Esophagus squamous epithelium (tissue), 5 donors: ENCODE measurements at regions not wholly inside any gene's neighbourhood (a gene's known extent, or its start where the extent isn't known, plus 50 kb on each side); places are given as distances from the start of the nearest gene placed in this dataset.
A peak's percentile ranks its signal among the peaks of the same experiment; 100 is the strongest.

Experiments used
- DNase-seq: peaks from one replicate; lab custom pipeline; 2025; lab: John Stamatoyannopoulos, UW
- H3K27ac ChIP-seq, 4 donors: fragments of 200-600 bp; sonication (generic); one replicate each; pipeline ENCODE4 v1.5.1; 2016 to 2019; ENCODE audit warnings: mild to moderate bottlenecking in 1 of 4
- H3K27me3 ChIP-seq, 4 donors: fragments of 200-600 bp; sonication (generic); 1 replicate in 3 of 4; 2 replicates in 1 of 4; pipeline versions ENCODE4 v1.5.1 to v1.6.0; 2017 to 2021; ENCODE audit warnings: antibody characterized with exemption in 1 of 4
- H3K36me3 ChIP-seq, 3 donors: fragments of 200-600 bp; sonication (generic); one replicate each; pipeline ENCODE4 v1.5.1; 2016 to 2019
- H3K4me1 ChIP-seq, 3 donors: fragments of 200-600 bp; sonication (generic); one replicate each; pipeline ENCODE4 v1.5.1; 2017 to 2019
- H3K4me3 ChIP-seq, 4 donors: fragments of 200-600 bp; sonication (generic); 1 replicate in 3 of 4; 2 replicates in 1 of 4; pipeline ENCODE4 v1.5.1; 2016 to 2019; ENCODE audit warnings: mild to moderate bottlenecking in 2 of 4, moderate library complexity in 1 of 4
- H3K9me3 ChIP-seq, 3 donors: fragments of 200-600 bp; sonication (generic); one replicate each; pipeline ENCODE4 v1.5.1; 2016 to 2019
- CTCF ChIP-seq, 6 experiments: fragments of 450-650 bp in 4 of 6; fragments of 200-600 bp in 2 of 6; sonication (generic) in 2 of 6; IDR thresholded peaks; one replicate each; pipeline ENCODE4 v1.5.1; 2016 to 2019; ENCODE audit warnings: antibody characterized with exemption in 6 of 6, mild to moderate bottlenecking in 4 of 6, moderate library complexity in 4 of 6
- POLR2A ChIP-seq, 4 donors: fragments of 450-650 bp; IDR thresholded peaks; one replicate each; pipeline ENCODE4 v1.6.1; 2017; ENCODE audit warnings: antibody characterized with exemption in 4 of 4, mild to moderate bottlenecking in 4 of 4, moderate library complexity in 3 of 4
- WGBS, 2 donors: methylation state at CpG; one replicate each; pipeline ENCODE4 v1.1.5; 2018; 5-methylcytosine and 5-hydroxymethylcytosine counted together
- intact Hi-C: fragments of 100-400 bp; cut with DNase I; formaldehyde crosslinking; loops from one replicate; pipeline ENCODE4 v1.15.0; 2022
- donor health status: DM: yes; HTN: yes; CAD: no.

- DNase-seq, result no peak
- no peak for TF ChIP-seq POLR2A (IDR thresholded peaks at IDR 0.05)
- TF ChIP-seq CTCF (IDR thresholded peaks at IDR 0.05), result no peak
- Histone ChIP-seq H3K4me1 (no peaks in the 10 kb centered on the region), H3K4me3 (no peak overlapping the region), H3K9me3 (no peaks in the 10 kb centered on the region), H3K27me3 (no peaks in the 10 kb centered on the region), H3K36me3 (no peaks in the 10 kb centered on the region), H3K27ac (no peak overlapping the region)
- WGBS, 2 donors, result 54 to 63% methylated on average over 5 of the region's 5 CpGs
- intact Hi-C loops, result no loop called here
Measured at GRCh38 chr11:28701760-28702449, 593.7 kb downstream of the METTL15 start.

DNA sequence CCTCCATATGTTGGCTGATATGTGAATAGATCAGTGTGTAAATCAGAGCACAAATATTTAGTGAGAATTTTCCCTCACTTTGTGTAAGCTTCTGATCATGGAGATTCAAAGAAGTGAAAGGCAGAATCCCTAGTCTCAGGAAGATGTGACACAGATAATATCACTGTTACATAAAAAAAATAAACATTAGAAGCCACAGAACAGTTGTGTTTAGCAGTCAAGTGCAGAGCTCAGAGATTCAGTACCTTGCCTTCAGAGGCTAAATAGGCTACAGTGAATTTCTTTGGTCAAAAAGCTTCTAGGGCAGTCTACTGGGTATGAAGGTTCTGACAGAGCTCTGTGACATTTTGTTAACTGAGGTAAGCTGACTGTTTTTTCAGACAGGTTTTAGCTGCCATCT is 591.5 kb downstream of the METTL15 start:
- no peaks in the 10 kb centered on the region for H3K9me3 ChIP-seq
- intact Hi-C loops, result no loop called here

DNA sequence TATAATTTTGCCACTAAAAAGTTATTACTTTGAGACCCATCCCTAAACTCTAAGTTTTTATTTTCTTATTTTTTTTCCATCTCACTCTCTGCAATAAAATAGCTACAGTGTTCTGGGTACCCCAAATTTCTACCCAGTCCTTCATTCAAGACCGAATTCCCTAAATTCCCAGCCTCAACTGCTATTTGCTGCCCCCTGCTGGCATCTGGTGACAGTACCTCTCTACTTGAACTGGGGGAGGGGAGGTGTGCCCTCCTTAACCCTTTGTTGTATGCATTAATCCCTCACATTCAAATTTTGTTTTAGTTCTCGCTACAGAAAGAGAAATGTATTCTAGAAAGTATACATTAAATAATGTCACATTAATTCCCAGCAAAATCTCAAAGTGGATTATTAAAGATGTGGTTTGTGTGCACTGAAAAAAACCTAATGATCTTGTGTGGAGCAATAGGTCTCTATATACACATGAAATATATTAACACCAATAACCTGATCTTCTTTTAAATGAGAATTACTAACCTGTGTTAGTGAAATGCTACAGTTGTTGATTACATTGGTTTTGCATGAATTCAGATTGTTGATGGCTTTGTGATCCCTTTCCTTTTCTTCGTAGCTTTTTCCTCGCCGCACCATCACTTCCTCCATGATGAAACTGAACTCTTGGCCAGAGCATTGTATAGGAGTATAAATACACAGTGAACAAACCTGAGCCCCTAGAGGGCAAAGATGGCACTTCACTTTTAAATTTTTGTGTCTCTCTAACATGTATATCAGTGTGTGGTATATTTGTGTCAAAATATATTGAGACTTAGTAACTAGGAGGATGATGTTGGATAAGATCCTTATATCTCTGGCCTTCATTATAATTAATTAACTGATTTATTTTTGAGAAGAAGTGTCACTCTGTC is 590.0 kb downstream of the METTL15 start:
- intact Hi-C loops, result no loop called here
- H3K4me1 ChIP-seq, result no peaks in the 10 kb centered on the region
- DNase-seq, result no peak
- TF ChIP-seq POLR2A (IDR thresholded peaks at IDR 0.05), result no peak
- TF ChIP-seq CTCF (IDR thresholded peaks at IDR 0.05), result peak; percentile 51 to 78 (median 68)
- H3K9me3 ChIP-seq, result no peaks in the 10 kb centered on the region
- no peaks in the 10 kb centered on the region for H3K27me3 ChIP-seq
- H3K36me3 ChIP-seq, result no peaks in the 10 kb centered on the region
- 58 to 63% methylated on average over 5 of the region's 5 CpGs for whole genome bisulfite sequencing, 2 donors
- H3K27ac ChIP-seq, result no peak overlapping the region
- no peak overlapping the region for H3K4me3 ChIP-seq

More for the DNA sequence above, 591.5 kb downstream of the METTL15 start:
- TF ChIP-seq CTCF (IDR thresholded peaks at IDR 0.05) (no peak), POLR2A (IDR thresholded peaks at IDR 0.05) (no peak)
- Histone ChIP-seq H3K36me3 (no peaks in the 10 kb centered on the region), H3K4me3 (no peak overlapping the region), H3K27ac (no peak overlapping the region), H3K4me1 (no peaks in the 10 kb centered on the region), H3K27me3 (no peaks in the 10 kb centered on the region)
- no peak for DNase-seq

DNA sequence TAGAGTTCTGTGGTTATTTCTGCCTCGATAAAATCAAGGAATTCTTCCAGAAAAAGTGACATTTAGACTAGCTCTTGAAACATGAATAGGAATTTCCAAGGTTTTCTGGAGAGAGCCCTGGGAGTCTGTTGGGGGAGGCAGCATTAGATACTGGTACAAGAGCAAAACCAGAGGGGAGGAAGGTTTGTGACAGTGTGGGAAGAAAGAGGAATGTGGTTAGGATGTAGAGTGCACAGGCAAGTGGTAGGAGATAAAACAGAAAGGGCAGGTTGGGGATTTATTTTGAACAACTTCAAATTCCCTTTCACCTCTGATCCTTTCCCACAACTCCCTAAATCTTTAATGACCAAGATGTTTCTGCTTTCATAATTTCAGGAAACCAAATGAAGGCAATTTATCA is 588.4 kb downstream of the METTL15 start:
- no peaks in the 10 kb centered on the region for H3K4me1 ChIP-seq
- no peak overlapping the region for H3K4me3 ChIP-seq
- intact Hi-C loops, result no loop called here
- WGBS, 2 donors, result 65 to 71% methylated on average over 1 of the region's 1 CpG
- no peaks in the 10 kb centered on the region for H3K9me3 ChIP-seq
- H3K27me3 ChIP-seq, result no peaks in the 10 kb centered on the region
- no peak overlapping the region for H3K27ac ChIP-seq
- H3K36me3 ChIP-seq, result no peaks in the 10 kb centered on the region
- no peak for DNase-seq
- TF ChIP-seq POLR2A (IDR thresholded peaks at IDR 0.05), result no peak
- no peak for TF ChIP-seq CTCF (IDR thresholded peaks at IDR 0.05)

DNA sequence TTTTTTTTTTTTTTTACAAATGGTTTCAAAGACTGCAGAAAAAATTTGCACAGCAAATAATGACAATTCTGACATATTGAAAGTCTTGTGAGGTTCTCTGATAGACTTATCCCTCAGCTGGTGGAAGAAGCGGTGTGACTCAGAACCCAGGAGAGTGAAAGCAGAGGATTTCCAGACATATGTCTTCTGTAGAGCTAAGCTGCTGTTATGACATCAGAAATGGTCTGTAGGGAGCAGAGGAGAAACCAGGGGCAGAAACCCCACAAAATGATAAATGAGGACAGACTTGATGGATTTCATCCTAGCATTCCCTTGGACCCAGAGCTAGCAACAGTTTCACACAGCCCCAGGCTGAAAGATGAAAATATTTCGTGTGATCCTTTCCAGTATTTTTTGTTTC is 582.6 kb downstream of the METTL15 start:
- H3K4me1 ChIP-seq, result no peaks in the 10 kb centered on the region
- no peak overlapping the region for H3K4me3 ChIP-seq
- H3K36me3 ChIP-seq, result no peaks in the 10 kb centered on the region
- H3K27ac ChIP-seq, result no peak overlapping the region
- intact Hi-C loops, result no loop called here
- no peaks in the 10 kb centered on the region for H3K9me3 ChIP-seq
- H3K27me3 ChIP-seq, result no peaks in the 10 kb centered on the region
- DNase-seq, result no peak
- TF ChIP-seq POLR2A (IDR thresholded peaks at IDR 0.05) (no peak), CTCF (IDR thresholded peaks at IDR 0.05) (no peak)
- 56 to 68% methylated on average over 2 of the region's 2 CpGs for WGBS, 2 donors
